GM12891 (cell line): ENCODE measurements at regions not wholly inside any gene's neighbourhood (a gene's known extent, or its start where the extent isn't known, plus 50 kb on each side); places are given as distances from the start of the nearest gene placed in this dataset.

Experiments used
- PAX5 ChIP-seq: IDR thresholded peaks from 2 replicates; pipeline ENCODE4 v1.6.1; 2011; ENCODE audit warnings: low read length, moderate library complexity, mild to moderate bottlenecking; ENCODE audit not compliant: insufficient read depth, severe bottlenecking
- POLR2A ChIP-seq: IDR thresholded peaks from 2 replicates; pipeline ENCODE4 v1.6.1; 2011; ENCODE audit warnings: low read depth, low read length, control low read depth
- POLR2AphosphoS5 ChIP-seq: IDR thresholded peaks from 2 replicates; pipeline ENCODE4 v1.6.1; 2011; ENCODE audit warnings: low read depth, low read length, control low read depth
- POU2F2 ChIP-seq: IDR thresholded peaks from 2 replicates; pipeline ENCODE4 v1.6.1; 2011; ENCODE audit warnings: low read depth, mild to moderate bottlenecking, control low read depth, low read length, moderate library complexity
- SPI1 ChIP-seq: IDR thresholded peaks from 2 replicates; pipeline ENCODE4 v1.6.1; 2011; ENCODE audit warnings: low read depth, low read length, control low read depth
- TAF1 ChIP-seq: IDR thresholded peaks from 2 replicates; pipeline ENCODE4 v1.6.1; 2011; ENCODE audit warnings: low read depth, low read length, control low read depth

DNA sequence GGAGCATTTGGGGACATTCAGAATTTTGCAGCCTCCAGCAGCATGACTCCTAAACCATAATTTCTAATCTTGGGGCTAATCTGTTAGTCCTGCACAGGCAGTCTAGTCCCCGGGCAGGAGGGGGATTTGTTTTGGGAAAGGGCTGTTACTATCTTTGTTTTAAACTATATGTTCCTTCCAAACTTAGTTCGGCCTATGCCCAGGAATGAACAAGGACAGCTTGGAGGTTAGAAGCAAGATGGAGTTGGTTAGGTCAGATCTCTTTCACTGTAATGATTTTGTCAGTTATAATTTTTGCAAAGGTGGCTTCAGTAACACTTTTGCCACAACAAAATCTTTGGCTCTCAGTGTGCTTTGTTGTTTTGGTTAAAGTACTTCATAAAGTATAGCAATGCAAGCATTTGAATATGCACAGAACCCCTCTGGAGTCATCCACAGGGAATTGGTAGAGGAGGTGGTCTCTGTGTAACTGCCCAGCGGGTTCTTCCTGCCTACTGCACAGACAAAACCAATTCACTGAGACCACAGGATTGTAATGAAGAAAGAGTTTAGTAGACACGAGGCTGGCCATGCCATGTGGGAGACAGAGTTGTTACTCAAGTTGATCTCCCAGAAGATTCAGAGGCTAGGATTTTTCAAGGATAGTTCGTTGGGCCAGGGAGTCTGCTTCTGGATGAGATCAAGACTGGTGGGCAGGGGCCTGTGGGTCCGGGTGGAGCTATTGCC lies 224.1 kb upstream of the MYLIP start:
- TF ChIP-seq POLR2A, result no peak
- TF ChIP-seq POLR2AphosphoS5, result no peak
- TF ChIP-seq TAF1, result no peak
- TF ChIP-seq SPI1, result no peak
- no peak for TF ChIP-seq PAX5
- TF ChIP-seq POU2F2, result no peak
